ENCODE measurements at regions not wholly inside any gene's neighbourhood (a gene's known extent, or its start where the extent isn't known, plus 50 kb on each side); places are given as distances from the start of the nearest gene placed in this dataset.
"Not testable (repeated sequence)": the region's sequence is repeated elsewhere in the genome, so short reads cannot be mapped to it uniquely, and the experiment has no call there.

- no peak for DNase-seq
Measured at GRCh38 chr2:159880729-159881128, 82.7 kb upstream of the CD302 start.

DNA sequence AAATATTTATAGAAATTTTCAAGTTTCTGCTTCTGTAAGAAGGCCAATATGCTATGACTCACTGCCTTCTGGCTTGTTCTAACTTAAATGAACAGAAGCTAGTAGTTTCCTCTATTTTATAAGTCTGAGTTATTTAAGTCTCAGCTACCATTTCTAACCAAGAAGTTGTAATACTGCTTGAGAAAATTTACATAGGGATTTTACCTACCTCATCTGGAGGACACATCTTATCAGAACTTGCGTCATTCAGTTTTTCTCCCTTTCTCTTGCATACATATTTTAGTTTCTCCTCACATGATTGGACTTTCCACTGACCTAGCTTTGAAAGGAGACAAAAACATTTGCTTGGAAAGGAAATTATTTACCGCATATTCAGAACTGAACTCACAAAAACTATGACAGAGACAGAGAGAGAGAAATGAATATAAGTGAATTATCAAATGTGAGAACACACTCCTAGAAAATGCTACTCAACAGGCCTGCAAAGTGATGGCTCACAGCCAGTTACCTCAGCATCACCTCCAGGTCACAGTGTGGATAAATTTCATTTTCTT lies 81.1 kb upstream of the CD302 start:
- DNase-seq = peak; percentile 4

DNA sequence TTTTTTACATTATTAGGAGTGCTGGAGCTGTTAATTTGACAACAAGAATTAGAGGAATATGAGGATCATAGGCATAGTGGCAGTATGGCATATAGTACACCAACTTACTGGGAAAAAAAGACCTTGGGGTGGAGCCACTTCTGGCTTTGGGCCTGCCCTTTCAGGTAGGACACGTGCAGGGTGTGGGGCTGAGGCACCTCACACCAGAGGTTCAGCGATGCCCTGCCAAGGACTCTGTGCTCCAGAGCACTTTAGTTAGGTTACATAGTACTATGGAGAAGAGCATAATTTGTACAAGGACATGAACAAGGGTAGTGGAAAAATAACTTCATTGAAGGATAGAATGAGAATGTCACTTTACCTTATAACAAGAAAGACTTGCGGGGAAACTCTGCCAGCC lies 77.1 kb upstream of the CD302 start:
- DNase-seq = no peak

DNA sequence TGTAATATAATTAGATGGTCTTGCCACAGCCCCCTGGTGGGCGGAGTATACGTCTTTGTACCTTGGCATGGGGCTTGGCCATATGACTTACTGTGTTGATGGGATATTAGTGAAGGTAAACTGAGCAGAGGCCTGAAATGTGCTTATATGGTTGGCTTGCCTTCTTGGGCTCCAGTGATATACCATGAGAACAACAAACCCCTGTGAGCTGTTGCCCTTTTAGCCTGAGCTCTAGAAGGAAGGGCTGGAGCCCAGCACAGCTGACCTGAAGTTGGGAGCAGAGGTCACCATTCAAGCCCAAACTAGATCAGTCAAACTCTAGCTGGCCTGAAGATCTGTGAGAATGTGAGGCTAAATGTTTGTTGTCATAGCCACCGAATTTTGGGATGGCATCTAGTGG lies 75.2 kb upstream of the CD302 start:
- DNase-seq = no peak

DNA sequence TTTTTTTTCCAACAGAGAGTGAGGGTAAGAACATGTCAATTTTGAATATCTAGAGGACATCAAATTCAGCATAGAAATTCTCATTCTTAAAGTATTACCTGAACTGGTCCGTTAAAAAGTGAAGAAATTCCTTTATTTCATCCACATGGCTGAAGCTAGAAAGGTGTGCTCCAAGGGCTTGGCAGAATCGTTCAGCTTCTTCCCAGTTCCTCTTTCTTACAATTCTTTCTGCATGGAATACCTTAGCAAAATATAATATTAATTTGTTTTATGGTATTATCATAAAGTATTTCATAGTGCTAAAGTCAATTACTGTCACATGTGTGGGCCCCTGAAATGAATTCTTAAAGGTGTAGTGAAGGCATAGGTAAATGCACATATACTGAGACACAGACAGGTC lies 74.3 kb upstream of the CD302 start:
- DNase-seq = no peak

GRCh38 chr2:159868598-159869159 lies 70.7 kb upstream of the CD302 start:
- not testable (repeated sequence) for DNase-seq

- DNase-seq = no peak
Measured at GRCh38 chr2:159867567-159868361, 69.8 kb upstream of the CD302 start.

GRCh38 chr2:159863526-159864160 lies 65.6 kb upstream of the CD302 start:
- no peak for DNase-seq

- no peak for DNase-seq
Measured at GRCh38 chr2:159860581-159861310, 62.7 kb upstream of the CD302 start.

DNA sequence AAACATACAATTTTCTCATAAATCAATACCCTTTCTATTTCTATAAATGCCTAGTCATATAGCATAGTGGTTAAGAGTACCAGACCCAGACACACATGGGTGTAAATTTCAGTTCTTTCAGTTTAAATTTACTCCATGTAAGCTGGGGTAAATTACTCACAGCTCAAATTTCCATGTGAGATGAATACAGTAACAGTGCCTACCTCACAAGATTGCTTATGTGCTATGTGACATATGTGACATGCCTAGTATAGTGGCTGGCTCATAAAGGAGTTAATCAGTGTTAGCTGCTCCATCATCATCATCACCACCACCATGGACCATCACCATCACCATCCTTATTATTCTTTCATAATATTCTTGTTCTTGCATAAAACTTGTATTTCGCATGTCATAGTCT lies 61.6 kb upstream of the CD302 start:
- DNase-seq = no peak

DNA sequence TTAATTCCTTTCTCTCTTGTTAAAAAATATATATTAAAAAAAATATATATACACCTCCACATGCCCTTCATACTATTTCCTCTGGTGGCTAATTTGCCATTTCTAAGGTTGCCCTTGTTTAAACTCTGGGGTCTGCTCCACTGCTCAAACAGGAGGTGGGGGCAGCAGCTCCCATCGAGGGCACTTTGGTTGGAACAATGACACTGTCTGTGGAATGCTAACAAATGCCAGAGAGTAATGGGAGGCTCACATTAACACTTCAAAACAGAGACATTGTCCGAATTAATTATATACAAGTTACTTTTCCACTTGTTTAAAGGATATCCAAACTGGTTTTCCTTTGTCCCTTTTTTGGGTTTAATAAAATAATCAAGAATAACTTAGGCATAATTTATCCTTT lies 58.8 kb upstream of the CD302 start:
- DNase-seq = no peak

DNA sequence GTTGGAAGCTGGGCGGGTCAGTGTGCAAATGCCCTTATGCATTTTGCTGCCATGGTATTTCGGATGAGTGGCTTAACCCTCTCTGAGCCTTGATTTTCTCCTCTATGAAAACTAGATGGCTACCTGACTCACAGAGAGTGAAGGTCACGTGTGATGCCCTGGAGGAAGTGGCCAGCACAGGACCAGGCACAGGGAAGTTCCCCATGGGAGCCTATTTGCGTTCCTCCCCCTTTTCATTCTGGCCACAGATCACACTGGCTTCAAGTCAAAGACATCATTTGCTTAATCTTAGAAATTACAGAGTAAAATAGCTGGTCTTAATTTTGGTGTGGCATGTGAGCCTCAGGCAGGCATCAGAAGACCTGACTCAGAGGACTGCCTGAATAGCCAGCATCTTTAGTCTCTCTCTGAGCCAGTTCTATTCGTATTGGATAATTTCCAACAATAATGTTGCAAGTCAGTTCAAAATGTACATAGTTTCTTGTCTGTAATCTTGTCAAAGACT lies 57.6 kb upstream of the CD302 start:
- peak; percentile 9 for DNase-seq

DNA sequence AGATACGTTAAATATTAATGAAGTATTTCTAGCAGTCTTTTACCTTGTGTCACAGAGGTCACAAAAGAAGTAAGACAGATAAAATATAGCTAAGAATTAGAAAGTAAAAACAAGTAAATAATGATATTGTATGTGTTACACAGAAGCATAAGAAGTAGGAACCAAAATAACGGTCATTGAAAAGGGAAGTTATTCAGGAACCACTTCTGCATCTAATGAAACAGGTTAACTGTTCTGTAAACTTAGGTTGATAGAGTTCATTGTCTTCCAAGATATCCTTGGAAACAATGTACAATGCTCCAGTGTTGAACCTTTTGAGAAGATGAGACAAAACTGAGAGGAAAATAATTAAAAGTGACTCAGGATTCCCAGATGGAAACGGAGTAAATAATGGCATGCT lies 57.1 kb upstream of the CD302 start:
- no peak for DNase-seq

GRCh38 chr2:159854481-159854880 lies 56.5 kb upstream of the CD302 start:
- no peak for DNase-seq

DNA sequence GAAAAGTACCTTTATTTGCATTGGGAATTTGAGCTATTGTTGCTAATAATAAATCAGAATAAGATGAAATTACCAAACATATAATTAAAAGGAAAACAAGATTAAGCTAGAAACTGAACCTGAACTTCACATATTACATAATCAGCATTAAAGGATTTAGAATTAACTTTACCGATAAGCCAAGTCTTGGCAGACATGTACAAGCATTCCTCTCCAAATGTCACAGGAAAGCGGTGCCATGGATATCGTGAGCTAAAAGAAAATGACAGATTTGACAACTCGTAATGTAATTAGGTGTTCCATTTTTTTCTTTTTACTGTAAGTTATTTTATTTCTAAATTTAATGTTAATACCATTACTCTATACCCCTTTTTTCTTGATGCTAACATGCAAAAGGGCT lies 55.1 kb upstream of the CD302 start:
- no peak for DNase-seq

- DNase-seq = no peak
Measured at GRCh38 chr2:159851941-159852340, 53.9 kb upstream of the CD302 start.

GRCh38 chr2:159850789-159851188 lies 52.8 kb upstream of the CD302 start:
- DNase-seq = no peak

GRCh38 chr2:159849160-159849813 lies 51.3 kb upstream of the CD302 start:
- DNase-seq = no peak
